KMS-11 (cell line): ENCODE measurements at regions not wholly inside any gene's neighbourhood (a gene's known extent, or its start where the extent isn't known, plus 50 kb on each side); places are given as distances from the start of the nearest gene placed in this dataset.

Experiments
- H2AFZ ChIP-seq: fragments of 200-600 bp; sonication (generic); 2 replicates; pipeline ENCODE4 v1.6.1; 2016; ENCODE audit warnings: antibody characterized with exemption, mixed run types, low read depth
- H3K27ac ChIP-seq: fragments of 200-600 bp; sonication (generic); 2 replicates; pipeline ENCODE4 v1.6.1; 2016; ENCODE audit warnings: mild to moderate bottlenecking, mixed run types
- H3K27me3 ChIP-seq: fragments of 200-600 bp; sonication (generic); 2 replicates; pipeline ENCODE4 v1.6.1; 2017; ENCODE audit warnings: mild to moderate bottlenecking, low read depth, mixed run types, moderate library complexity; ENCODE audit not compliant: insufficient read depth
- H3K36me3 ChIP-seq: fragments of 200-600 bp; sonication (generic); 2 replicates; pipeline ENCODE4 v1.6.1; 2017; ENCODE audit warnings: mild to moderate bottlenecking, mixed run types; ENCODE audit not compliant: insufficient read depth
- H3K4me1 ChIP-seq: fragments of 200-600 bp; sonication (generic); 2 replicates; pipeline ENCODE4 v1.6.1; 2016; ENCODE audit warnings: mild to moderate bottlenecking, low read depth, mixed run types; ENCODE audit not compliant: poor library complexity, severe bottlenecking
- H3K4me2 ChIP-seq: fragments of 200-600 bp; sonication (generic); 2 replicates; pipeline ENCODE4 v1.7.0; 2016; ENCODE audit warnings: mild to moderate bottlenecking, mixed run types
- H3K4me3 ChIP-seq: fragments of 200-600 bp; sonication (generic); IDR thresholded peaks from 2 replicates; pipeline ENCODE4 v1.6.1; 2017; ENCODE audit warnings: low read depth, low read length, mixed read lengths; ENCODE audit not compliant: insufficient read depth
- H3K79me2 ChIP-seq: fragments of 200-600 bp; sonication (generic); 2 replicates; pipeline ENCODE4 v1.6.1; 2016; ENCODE audit warnings: low read depth, mixed run types; ENCODE audit not compliant: insufficient read depth
- H3K9ac ChIP-seq: fragments of 200-600 bp; sonication (generic); 2 replicates; pipeline ENCODE4 v1.6.1; 2016; ENCODE audit warnings: mild to moderate bottlenecking, mixed run types
- H4K20me1 ChIP-seq: fragments of 200-600 bp; sonication (generic); 2 replicates; pipeline ENCODE4 v1.6.1; 2016; ENCODE audit warnings: mild to moderate bottlenecking, mixed run types; ENCODE audit not compliant: insufficient read depth
- TF ChIP-seq, protein P1 (sequence below): fragments of 200-600 bp; sonication (generic); conservative IDR thresholded peaks from 2 replicates; pipeline ENCODE4 v1.6.1; 2017; ENCODE audit warnings: low read depth, mild to moderate bottlenecking, antibody characterized with exemption, low read length, moderate library complexity, mixed read lengths

DNA sequence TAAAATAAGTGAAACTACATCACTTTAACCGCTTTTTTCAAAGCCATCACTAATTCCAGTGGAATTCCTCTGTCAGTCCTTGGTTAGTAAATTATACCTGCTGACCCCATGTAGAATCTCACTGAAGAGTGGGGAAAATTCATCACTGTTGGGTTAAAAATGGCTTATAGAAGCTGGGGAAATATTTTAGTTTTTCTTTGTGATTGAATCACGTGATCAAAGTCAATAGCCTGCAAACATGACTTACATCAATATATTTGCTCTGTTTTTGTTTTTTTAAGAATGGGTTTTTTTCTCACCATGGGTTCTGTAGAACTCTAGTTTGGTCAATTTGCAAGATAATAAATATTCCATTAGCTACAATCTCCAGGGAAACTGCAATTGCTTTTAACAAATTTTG is 445.2 kb upstream of the FAM47C start:
- H3K4me3 ChIP-seq = no peak overlapping the region
- TF ChIP-seq, protein P1, sequence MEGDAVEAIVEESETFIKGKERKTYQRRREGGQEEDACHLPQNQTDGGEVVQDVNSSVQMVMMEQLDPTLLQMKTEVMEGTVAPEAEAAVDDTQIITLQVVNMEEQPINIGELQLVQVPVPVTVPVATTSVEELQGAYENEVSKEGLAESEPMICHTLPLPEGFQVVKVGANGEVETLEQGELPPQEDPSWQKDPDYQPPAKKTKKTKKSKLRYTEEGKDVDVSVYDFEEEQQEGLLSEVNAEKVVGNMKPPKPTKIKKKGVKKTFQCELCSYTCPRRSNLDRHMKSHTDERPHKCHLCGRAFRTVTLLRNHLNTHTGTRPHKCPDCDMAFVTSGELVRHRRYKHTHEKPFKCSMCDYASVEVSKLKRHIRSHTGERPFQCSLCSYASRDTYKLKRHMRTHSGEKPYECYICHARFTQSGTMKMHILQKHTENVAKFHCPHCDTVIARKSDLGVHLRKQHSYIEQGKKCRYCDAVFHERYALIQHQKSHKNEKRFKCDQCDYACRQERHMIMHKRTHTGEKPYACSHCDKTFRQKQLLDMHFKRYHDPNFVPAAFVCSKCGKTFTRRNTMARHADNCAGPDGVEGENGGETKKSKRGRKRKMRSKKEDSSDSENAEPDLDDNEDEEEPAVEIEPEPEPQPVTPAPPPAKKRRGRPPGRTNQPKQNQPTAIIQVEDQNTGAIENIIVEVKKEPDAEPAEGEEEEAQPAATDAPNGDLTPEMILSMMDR = no peak
- H3K4me1 ChIP-seq = no peaks in the 10 kb centered on the region

DNA sequence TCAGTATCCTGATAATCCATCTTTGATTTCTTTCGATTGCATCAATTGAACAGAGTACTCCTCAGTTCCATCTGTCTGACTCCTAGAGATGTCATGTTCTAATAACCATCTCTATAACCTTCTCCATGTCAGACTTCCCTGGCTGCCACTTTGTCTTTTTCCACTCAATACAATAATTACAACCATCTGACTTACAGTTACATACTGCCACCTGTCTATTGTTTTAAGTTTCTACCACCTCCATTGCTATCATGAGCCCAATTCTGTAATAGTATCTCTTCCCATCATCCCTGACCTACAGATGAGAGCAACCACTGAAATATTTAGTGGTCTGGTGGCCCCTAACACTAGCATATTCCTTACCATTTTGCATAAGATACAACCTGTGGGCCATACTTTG is 439.2 kb upstream of the FAM47C start:
- Histone ChIP-seq H3K9ac (no peak overlapping the region), H3K79me2 (no peaks in the 10 kb centered on the region), H3K36me3 (no peaks in the 10 kb centered on the region), H3K4me1 (no peaks in the 10 kb centered on the region), H2AFZ (no peak overlapping the region), H4K20me1 (no peaks in the 10 kb centered on the region), H3K4me3 (no peak overlapping the region), H3K4me2 (no peak overlapping the region), H3K27ac (no peak overlapping the region), H3K27me3 (no peaks in the 10 kb centered on the region)
- TF ChIP-seq, protein P1 = no peak

More for the DNA sequence above, 445.2 kb upstream of the FAM47C start:
- H3K9ac ChIP-seq = no peak overlapping the region
- H3K36me3 ChIP-seq = no peaks in the 10 kb centered on the region
- no peaks in the 10 kb centered on the region for H3K27me3 ChIP-seq
- no peak overlapping the region for H2AFZ ChIP-seq
- H3K4me2 ChIP-seq = no peak overlapping the region
- H3K27ac ChIP-seq = no peak overlapping the region
- no peaks in the 10 kb centered on the region for H3K79me2 ChIP-seq
- H4K20me1 ChIP-seq = no peaks in the 10 kb centered on the region

DNA sequence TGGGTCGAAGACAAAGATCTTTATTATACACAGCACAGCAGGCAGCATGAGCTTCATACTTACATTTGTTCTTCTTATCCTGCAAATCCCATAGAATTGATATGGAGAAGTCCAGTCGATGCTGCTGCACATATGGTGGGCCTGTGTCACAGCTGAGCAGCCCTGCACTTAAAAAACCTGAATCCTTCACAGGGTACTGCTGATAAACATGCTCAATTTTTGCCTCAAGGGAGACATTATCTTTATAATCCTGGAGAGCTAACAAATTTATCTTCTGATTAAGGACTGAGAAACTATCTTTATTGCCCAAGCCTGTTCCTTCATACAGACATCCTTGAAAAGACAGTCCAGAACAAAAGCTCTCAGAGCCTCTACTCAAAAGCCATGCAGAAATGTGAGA is 434.4 kb upstream of the FAM47C start:
- Histone ChIP-seq H3K4me2 (no peak overlapping the region), H3K4me1 (no peaks in the 10 kb centered on the region), H3K36me3 (no peaks in the 10 kb centered on the region), H3K27ac (no peak overlapping the region), H3K79me2 (no peaks in the 10 kb centered on the region), H3K27me3 (no peaks in the 10 kb centered on the region), H2AFZ (no peak overlapping the region), H3K4me3 (no peak overlapping the region), H3K9ac (no peak overlapping the region), H4K20me1 (no peaks in the 10 kb centered on the region)
- TF ChIP-seq, protein P1 = no peak

DNA sequence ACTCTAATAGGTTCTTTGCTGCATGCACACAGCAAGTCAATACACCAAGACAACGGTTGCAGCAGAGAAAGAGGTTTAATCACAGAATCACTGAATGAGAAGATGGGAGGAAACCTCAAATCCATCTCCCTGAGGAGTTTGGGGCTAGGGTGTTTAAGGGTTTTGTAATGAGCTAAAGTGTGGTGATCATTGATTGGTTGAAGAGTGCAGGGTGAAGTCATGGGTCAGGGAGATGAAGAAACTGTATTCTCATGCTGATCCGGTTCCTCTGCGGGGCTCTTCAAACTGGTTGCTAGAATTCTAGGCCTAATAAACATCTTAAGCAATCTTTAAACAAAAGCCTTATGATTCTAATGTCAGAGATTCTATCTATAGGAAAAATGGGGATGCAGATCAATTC is 432.5 kb upstream of the FAM47C start:
- Histone ChIP-seq H3K79me2 (no peaks in the 10 kb centered on the region), H3K27me3 (no peaks in the 10 kb centered on the region), H3K36me3 (no peaks in the 10 kb centered on the region), H3K9ac (no peak overlapping the region), H3K4me2 (no peak overlapping the region), H3K4me1 (no peaks in the 10 kb centered on the region), H3K4me3 (no peak overlapping the region), H3K27ac (no peak overlapping the region), H2AFZ (no peak overlapping the region), H4K20me1 (no peaks in the 10 kb centered on the region)
- TF ChIP-seq, protein P1 = no peak
